Neural cell (in vitro differentiated cells): ENCODE measurements at regions not wholly inside any gene's neighbourhood (a gene's known extent, or its start where the extent isn't known, plus 50 kb on each side); places are given as distances from the start of the nearest gene placed in this dataset.

ENCODE experiments used
- H2AFZ ChIP-seq: fragments of 200-600, 300-800 bp; sonication (generic), shearing (Covaris generic); 2 replicates; pipeline ENCODE4 v1.6.0; 2014; ENCODE audit warnings: low read depth, mild to moderate bottlenecking, antibody characterized with exemption, low read length, moderate library complexity
- H3F3A ChIP-seq: fragments of 200-600 bp; shearing (Covaris generic); 2 replicates; pipeline ENCODE4 v1.6.1; 2016; ENCODE audit warnings: mild to moderate bottlenecking, moderate library complexity, mixed read lengths, antibody characterized with exemption, low read length; ENCODE audit not compliant: insufficient read depth, poor library complexity, severe bottlenecking
- H3K27ac ChIP-seq: fragments of 200-600, 300-800 bp; sonication (generic), shearing (Covaris generic); 2 replicates; pipeline ENCODE4 v1.5.1; 2014; ENCODE audit warnings: mild to moderate bottlenecking, low read length, moderate library complexity
- H3K27me3 ChIP-seq: fragments of 300-800, 200-600 bp; sonication (generic), shearing (Covaris generic); 2 replicates; pipeline ENCODE4 v1.6.0; 2014; ENCODE audit warnings: mild to moderate bottlenecking, low read depth, low read length, moderate library complexity; ENCODE audit not compliant: insufficient read depth
- H3K36me3 ChIP-seq: fragments of 300-800, 200-600 bp; sonication (generic), shearing (Covaris generic); 2 replicates; pipeline ENCODE4 v1.5.1; 2014; ENCODE audit warnings: mild to moderate bottlenecking, antibody characterized with exemption, low read length, moderate library complexity; ENCODE audit not compliant: insufficient read depth
- H3K4me2 ChIP-seq: fragments of 300-800, 200-600 bp; sonication (generic), shearing (Covaris generic); 2 replicates; pipeline ENCODE4 v1.6.0; 2014; ENCODE audit warnings: mild to moderate bottlenecking, low read length
- H3K4me3 ChIP-seq: fragments of 300-800, 200-600 bp; sonication (generic), shearing (Covaris generic); 2 replicates; pipeline ENCODE4 v1.5.1; 2014; ENCODE audit warnings: mild to moderate bottlenecking, low read length, moderate library complexity
- H3K79me2 ChIP-seq: fragments of 200-600 bp; shearing (Covaris generic); replicated peaks from 2 replicates; pipeline ENCODE4 v1.6.0; 2014; ENCODE audit warnings: mild to moderate bottlenecking, low read length, moderate library complexity; ENCODE audit not compliant: insufficient read depth
- H3K9ac ChIP-seq: fragments of 300-800, 200-600 bp; sonication (generic), shearing (Covaris generic); 2 replicates; pipeline ENCODE4 v1.6.1; 2016; ENCODE audit warnings: mild to moderate bottlenecking, low read length, mixed read lengths
- H3K9me2 ChIP-seq: fragments of 200-600 bp; shearing (Covaris generic); 2 replicates; pipeline ENCODE4 v1.6.1; 2016; ENCODE audit warnings: mild to moderate bottlenecking, low read length, mixed read lengths; ENCODE audit not compliant: insufficient read depth
- H3K9me3 ChIP-seq: fragments of 200-600, 300-800 bp; sonication (generic), shearing (Covaris generic); 2 replicates; pipeline ENCODE4 v1.6.1; 2016; ENCODE audit warnings: mild to moderate bottlenecking, mixed run types, low read length, moderate library complexity, mixed read lengths
- H4K20me1 ChIP-seq: fragments of 200-600 bp; shearing (Covaris generic); 2 replicates; pipeline ENCODE4 v1.6.1; 2016; ENCODE audit warnings: mild to moderate bottlenecking, mixed run types; ENCODE audit not compliant: insufficient read depth
- CTCF ChIP-seq: fragments of 450-650 bp; IDR thresholded peaks from 2 replicates; pipeline ENCODE4 v1.5.1; 2014; ENCODE audit warnings: antibody characterized with exemption, mild to moderate bottlenecking, moderate library complexity; ENCODE audit not compliant: poor library complexity, severe bottlenecking
- EP300 ChIP-seq: fragments of 450-650 bp; conservative IDR thresholded peaks from 2 replicates; pipeline ENCODE4 v1.6.1; 2014; ENCODE audit warnings: antibody characterized with exemption, mild to moderate bottlenecking, moderate library complexity; ENCODE audit not compliant: poor library complexity, severe bottlenecking
- EZH2 ChIP-seq: fragments of 200-600, 300-800 bp; shearing (Covaris generic), sonication (generic); IDR thresholded peaks from 2 replicates; pipeline ENCODE4 v1.6.1; 2014; ENCODE audit warnings: antibody characterized with exemption, low read length, borderline replicate concordance, mild to moderate bottlenecking; ENCODE audit not compliant: insufficient read depth, poor library complexity, severe bottlenecking
- MXI1 ChIP-seq: fragments of 450-650 bp; conservative IDR thresholded peaks from 2 replicates; pipeline ENCODE4 v1.6.1; 2014; ENCODE audit warnings: antibody characterized with exemption, mild to moderate bottlenecking; ENCODE audit not compliant: poor library complexity, severe bottlenecking
- POLR2AphosphoS5 ChIP-seq: IDR thresholded peaks from 2 replicates; pipeline ENCODE4 v1.6.1; 2012
- RAD21 ChIP-seq: fragments of 450-650 bp; conservative IDR thresholded peaks from 2 replicates; pipeline ENCODE4 v1.6.1; 2014; ENCODE audit warnings: antibody characterized with exemption, mild to moderate bottlenecking, moderate library complexity
- SMC3 ChIP-seq: fragments of 450-650 bp; conservative IDR thresholded peaks from 2 replicates; pipeline ENCODE4 v1.6.1; 2014; ENCODE audit warnings: antibody characterized with exemption, mild to moderate bottlenecking, moderate library complexity; ENCODE audit not compliant: poor library complexity
- TAF1 ChIP-seq: IDR thresholded peaks from 2 replicates; pipeline ENCODE4 v1.6.1; 2012; ENCODE audit warnings: low read depth
- TF ChIP-seq, protein P1 (sequence below): IDR thresholded peaks from 2 replicates; pipeline ENCODE4 v1.6.1; 2012; ENCODE audit warnings: borderline replicate concordance

DNA sequence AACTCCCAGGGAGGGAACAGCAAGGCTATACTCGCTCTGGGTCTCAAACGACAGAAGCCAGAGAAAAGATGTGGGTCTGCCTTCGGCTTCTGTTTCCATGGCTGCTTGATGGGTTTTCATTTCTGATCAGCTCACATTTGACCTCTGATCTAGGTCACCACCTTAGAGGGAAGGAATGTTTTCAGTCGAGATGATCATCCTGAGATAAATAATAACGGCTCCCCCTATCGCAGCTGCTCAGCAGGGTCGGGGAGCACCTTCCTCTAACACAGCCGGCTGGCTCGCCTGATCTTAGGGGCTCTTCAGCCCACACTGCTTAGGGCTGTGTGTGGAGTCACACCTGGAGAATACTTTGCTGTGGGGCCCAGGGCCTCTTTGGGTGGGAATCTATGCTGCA, 53.1 kb upstream of the ZNF648 start:
- Histone ChIP-seq H4K20me1 (no peaks in the 10 kb centered on the region), H3K9me2 (no peaks in the 10 kb centered on the region), H3K9me3 (no peaks in the 10 kb centered on the region), H3K9ac (no peak overlapping the region), H3F3A (no peaks in the 10 kb centered on the region), H3K27ac (no peak overlapping the region), H3K4me3 (no peak overlapping the region), H2AFZ (no peak overlapping the region), H3K36me3 (no peaks in the 10 kb centered on the region), H3K79me2 (no peaks in the 10 kb centered on the region), H3K27me3 (no peaks in the 10 kb centered on the region), H3K4me2 (no peak overlapping the region)
- TF ChIP-seq CTCF (no peak), EP300 (no peak)

DNA sequence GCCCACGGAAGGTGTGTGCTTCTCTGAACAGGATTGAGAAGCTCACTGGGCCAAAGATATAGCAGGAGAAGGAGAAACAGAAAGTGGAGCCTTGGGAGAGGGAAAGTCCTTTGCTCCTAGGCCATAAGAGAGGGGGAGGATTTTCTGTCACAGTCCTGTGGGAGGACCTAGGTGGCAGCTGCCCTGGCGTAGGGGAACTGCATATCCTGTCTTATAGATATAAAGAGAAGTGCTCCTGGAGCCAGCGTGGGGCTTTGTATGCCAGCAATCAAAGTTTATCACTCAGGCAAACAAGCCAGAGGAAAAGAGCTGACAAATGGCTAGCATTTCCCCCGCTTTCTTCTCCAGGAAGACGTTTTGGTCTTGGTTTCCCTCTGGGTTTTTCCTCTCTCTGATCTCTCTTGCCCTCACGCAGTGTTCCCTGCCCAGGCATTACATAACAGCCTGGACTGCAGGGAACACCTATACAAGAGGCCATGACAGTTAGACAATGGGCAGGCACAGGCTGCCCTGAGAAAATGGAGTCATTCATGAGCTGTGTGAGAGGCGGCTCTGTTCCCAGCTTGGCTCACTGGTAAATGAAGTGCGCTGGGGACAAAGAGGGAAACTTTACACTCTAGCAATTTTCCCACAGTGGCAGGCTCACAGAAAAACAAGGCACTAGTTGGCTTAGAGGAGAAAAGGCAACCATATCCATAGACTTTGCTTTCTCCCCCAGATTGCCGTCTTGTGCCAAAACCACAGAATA, 52.5 kb upstream of the ZNF648 start:
- H4K20me1 ChIP-seq = no peaks in the 10 kb centered on the region
- no peak overlapping the region for H3K4me3 ChIP-seq
- H2AFZ ChIP-seq = no peak overlapping the region
- no peaks in the 10 kb centered on the region for H3K27me3 ChIP-seq
- no peaks in the 10 kb centered on the region for H3K79me2 ChIP-seq
- no peak overlapping the region for H3K4me2 ChIP-seq
- no peak overlapping the region for H3K9ac ChIP-seq
- no peak overlapping the region for H3K27ac ChIP-seq
- no peaks in the 10 kb centered on the region for H3K9me2 ChIP-seq
- H3K9me3 ChIP-seq = no peaks in the 10 kb centered on the region
- no peaks in the 10 kb centered on the region for H3F3A ChIP-seq
- TF ChIP-seq, protein P1, sequence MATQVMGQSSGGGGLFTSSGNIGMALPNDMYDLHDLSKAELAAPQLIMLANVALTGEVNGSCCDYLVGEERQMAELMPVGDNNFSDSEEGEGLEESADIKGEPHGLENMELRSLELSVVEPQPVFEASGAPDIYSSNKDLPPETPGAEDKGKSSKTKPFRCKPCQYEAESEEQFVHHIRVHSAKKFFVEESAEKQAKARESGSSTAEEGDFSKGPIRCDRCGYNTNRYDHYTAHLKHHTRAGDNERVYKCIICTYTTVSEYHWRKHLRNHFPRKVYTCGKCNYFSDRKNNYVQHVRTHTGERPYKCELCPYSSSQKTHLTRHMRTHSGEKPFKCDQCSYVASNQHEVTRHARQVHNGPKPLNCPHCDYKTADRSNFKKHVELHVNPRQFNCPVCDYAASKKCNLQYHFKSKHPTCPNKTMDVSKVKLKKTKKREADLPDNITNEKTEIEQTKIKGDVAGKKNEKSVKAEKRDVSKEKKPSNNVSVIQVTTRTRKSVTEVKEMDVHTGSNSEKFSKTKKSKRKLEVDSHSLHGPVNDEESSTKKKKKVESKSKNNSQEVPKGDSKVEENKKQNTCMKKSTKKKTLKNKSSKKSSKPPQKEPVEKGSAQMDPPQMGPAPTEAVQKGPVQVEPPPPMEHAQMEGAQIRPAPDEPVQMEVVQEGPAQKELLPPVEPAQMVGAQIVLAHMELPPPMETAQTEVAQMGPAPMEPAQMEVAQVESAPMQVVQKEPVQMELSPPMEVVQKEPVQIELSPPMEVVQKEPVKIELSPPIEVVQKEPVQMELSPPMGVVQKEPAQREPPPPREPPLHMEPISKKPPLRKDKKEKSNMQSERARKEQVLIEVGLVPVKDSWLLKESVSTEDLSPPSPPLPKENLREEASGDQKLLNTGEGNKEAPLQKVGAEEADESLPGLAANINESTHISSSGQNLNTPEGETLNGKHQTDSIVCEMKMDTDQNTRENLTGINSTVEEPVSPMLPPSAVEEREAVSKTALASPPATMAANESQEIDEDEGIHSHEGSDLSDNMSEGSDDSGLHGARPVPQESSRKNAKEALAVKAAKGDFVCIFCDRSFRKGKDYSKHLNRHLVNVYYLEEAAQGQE = no peak
- no peak for TF ChIP-seq EZH2
- no peak for TF ChIP-seq SMC3
- TF ChIP-seq POLR2AphosphoS5 = no peak
- no peak for TF ChIP-seq EP300
- no peak for TF ChIP-seq TAF1
- no peak for TF ChIP-seq RAD21
- TF ChIP-seq MXI1 = no peak
- no peak for TF ChIP-seq CTCF
- H3K36me3 ChIP-seq = no peaks in the 10 kb centered on the region
